ENCODE measurements at regions not wholly inside any gene's neighbourhood (a gene's known extent, or its start where the extent isn't known, plus 50 kb on each side); places are given as distances from the start of the nearest gene placed in this dataset.

- TF ChIP-seq, protein P1, sequence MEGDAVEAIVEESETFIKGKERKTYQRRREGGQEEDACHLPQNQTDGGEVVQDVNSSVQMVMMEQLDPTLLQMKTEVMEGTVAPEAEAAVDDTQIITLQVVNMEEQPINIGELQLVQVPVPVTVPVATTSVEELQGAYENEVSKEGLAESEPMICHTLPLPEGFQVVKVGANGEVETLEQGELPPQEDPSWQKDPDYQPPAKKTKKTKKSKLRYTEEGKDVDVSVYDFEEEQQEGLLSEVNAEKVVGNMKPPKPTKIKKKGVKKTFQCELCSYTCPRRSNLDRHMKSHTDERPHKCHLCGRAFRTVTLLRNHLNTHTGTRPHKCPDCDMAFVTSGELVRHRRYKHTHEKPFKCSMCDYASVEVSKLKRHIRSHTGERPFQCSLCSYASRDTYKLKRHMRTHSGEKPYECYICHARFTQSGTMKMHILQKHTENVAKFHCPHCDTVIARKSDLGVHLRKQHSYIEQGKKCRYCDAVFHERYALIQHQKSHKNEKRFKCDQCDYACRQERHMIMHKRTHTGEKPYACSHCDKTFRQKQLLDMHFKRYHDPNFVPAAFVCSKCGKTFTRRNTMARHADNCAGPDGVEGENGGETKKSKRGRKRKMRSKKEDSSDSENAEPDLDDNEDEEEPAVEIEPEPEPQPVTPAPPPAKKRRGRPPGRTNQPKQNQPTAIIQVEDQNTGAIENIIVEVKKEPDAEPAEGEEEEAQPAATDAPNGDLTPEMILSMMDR (IDR thresholded peaks at IDR 0.05; ENCODE audit: low read depth, low read length, missing control alignments) = no peak
- in situ Hi-C loops (cut with HindIII; ENCODE audit: low sequenced_read_pairs) = no loop called here
- no peak for DNase-seq (ENCODE audit: low read depth)
- H3K4me3 ChIP-seq (ENCODE audit: low read depth, low read length) = no peak overlapping the region
These were observed 51.3 kb upstream of the WNT7A start for GRCh38 chr3:13931172-13931571.
